ENCODE measurements at regions not wholly inside any gene's neighbourhood (a gene's known extent, or its start where the extent isn't known, plus 50 kb on each side); places are given as distances from the start of the nearest gene placed in this dataset.
A peak's percentile ranks its signal among the peaks of the same experiment; 100 is the strongest.

DNA sequence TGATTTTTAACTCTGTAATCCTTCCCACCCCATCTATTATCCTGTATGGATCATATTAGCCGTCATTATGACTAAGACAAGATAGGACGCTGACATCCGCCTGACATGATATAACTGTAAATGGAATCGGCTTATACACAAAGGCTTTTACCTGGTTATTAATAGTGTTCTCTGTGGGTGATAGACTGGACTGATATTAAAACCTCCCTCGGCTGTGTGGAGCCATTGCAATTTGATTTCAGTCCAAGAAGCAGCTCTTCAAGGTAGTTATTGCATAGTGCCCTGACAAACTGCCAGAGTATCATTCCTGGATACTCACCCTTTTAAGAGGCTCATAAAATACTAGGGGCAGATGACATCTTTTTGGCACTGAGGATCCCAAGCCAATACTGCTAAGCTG is 226.1 kb upstream of the HNRNPA3 start:
- no peak for DNase-seq
- TF ChIP-seq, protein P1, sequence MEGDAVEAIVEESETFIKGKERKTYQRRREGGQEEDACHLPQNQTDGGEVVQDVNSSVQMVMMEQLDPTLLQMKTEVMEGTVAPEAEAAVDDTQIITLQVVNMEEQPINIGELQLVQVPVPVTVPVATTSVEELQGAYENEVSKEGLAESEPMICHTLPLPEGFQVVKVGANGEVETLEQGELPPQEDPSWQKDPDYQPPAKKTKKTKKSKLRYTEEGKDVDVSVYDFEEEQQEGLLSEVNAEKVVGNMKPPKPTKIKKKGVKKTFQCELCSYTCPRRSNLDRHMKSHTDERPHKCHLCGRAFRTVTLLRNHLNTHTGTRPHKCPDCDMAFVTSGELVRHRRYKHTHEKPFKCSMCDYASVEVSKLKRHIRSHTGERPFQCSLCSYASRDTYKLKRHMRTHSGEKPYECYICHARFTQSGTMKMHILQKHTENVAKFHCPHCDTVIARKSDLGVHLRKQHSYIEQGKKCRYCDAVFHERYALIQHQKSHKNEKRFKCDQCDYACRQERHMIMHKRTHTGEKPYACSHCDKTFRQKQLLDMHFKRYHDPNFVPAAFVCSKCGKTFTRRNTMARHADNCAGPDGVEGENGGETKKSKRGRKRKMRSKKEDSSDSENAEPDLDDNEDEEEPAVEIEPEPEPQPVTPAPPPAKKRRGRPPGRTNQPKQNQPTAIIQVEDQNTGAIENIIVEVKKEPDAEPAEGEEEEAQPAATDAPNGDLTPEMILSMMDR (IDR thresholded peaks at IDR 0.05), result no peak
- no peaks in the 10 kb centered on the region for H3K27me3 Mint-ChIP-seq (ENCODE audit: insufficient read depth)
- no peaks in the 10 kb centered on the region for H3K4me1 Mint-ChIP-seq (ENCODE audit: low read depth)
- no peak overlapping the region for H3K4me3 Mint-ChIP-seq
- H3K9me3 Mint-ChIP-seq, result peaks cover 3% of the 10 kb centered on the region; the same call in 1 of the 2 replicates
- H3K27ac Mint-ChIP-seq, result no peak overlapping the region
- H3K36me3 Mint-ChIP-seq (ENCODE audit: low read depth), result no peaks in the 10 kb centered on the region

DNA sequence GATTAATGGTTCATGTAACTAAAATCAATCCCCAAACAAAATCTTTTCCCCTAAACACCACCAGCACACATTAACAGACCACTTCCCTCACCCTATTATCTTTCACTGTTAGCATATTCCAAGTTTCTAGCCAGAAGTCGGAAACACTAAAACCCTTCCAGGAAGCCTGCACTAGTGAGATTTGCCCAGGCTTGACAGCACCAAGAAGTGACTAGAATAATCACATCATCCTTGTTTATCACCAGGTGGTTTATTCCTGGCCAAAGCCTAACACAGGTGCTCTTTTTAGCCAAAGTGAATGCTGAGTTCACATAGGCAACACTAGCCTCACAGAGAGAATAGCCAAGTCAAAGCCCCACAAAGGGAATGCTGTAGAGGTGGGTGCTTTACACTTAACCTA is 221.2 kb upstream of the HNRNPA3 start:
- TF ChIP-seq, protein P1 (IDR thresholded peaks at IDR 0.05), result no peak
- Mint-ChIP-seq H3K36me3 (ENCODE audit: low read depth) (no peaks in the 10 kb centered on the region), H3K27me3 (ENCODE audit: insufficient read depth) (no peaks in the 10 kb centered on the region), H3K4me3 (no peak overlapping the region), H3K9me3 (peaks cover 4% of the 10 kb centered on the region; the same call in 1 of the 2 replicates), H3K4me1 (ENCODE audit: low read depth) (no peaks in the 10 kb centered on the region), H3K27ac (no peak overlapping the region)
- DNase-seq, result no peak

DNA sequence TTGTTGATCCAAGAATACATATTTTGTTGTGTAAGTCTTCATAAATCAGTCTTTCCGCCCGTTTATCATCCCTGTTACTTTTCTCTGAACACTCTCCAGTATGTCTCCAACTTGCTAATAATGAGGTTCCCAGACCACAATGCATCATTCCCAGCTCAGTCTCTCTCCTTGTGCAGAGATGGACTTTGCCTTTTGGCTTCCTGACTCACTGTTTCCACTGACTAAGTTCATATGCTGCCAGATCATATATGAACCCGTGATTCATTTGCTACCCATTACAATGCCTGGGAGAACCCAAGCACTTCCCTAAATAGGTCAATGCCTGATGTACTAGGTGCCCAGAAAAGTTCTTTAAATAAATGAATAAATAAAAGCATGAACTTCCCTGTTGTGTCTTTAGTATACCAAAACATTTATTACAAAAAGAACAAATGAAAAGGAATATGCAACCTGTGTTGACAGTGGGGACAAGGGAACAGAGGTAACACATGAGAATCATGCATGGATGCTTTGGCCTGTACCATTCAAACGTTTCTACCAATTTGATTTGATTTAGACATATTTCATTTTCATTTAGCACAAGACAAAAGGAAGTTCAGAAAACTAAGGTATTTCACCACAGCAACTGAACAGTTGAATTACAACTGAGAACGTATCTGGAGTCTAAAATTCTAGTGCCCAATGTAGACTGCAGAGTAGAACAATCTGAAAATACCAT is 215.4 kb upstream of the HNRNPA3 start:
- no peaks in the 10 kb centered on the region for H3K4me1 Mint-ChIP-seq (ENCODE audit: low read depth)
- no peaks in the 10 kb centered on the region; the same call in none of the 2 replicates for H3K27me3 Mint-ChIP-seq (ENCODE audit: insufficient read depth)
- no peaks in the 10 kb centered on the region for H3K36me3 Mint-ChIP-seq (ENCODE audit: low read depth)
- TF ChIP-seq, protein P1 (IDR thresholded peaks at IDR 0.05), result no peak
- no peak overlapping the region for H3K27ac Mint-ChIP-seq
- no peak overlapping the region for H3K4me3 Mint-ChIP-seq
- H3K9me3 Mint-ChIP-seq, result peaks cover 3% of the 10 kb centered on the region; the same call in 1 of the 2 replicates
- DNase-seq, result peak; percentile 57

DNA sequence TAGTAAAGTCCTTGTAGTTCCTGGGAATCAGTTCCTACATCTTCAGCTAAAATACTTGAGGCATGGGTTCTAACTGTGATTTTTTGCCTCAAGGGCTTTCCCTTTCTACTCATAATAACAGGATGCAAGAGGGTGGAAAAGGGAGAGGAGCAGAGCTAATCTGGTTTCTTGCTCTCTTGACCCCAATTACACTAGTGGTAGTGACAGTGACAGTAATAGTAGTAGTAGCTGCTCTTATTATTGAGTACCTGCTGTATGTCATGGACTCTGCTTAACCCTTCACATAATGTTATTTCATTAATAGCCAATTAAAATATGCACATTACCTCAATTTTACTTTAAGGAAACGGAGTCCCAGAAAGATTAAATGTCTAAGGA is 214.8 kb upstream of the HNRNPA3 start:
- TF ChIP-seq, protein P1 (IDR thresholded peaks at IDR 0.05), result no peak
- H3K9me3 Mint-ChIP-seq, result peaks cover 3% of the 10 kb centered on the region; the same call in 1 of the 2 replicates
- H3K27ac Mint-ChIP-seq, result no peak overlapping the region
- H3K27me3 Mint-ChIP-seq (ENCODE audit: insufficient read depth), result no peaks in the 10 kb centered on the region; the same call in none of the 2 replicates
- DNase-seq, result no peak
- no peaks in the 10 kb centered on the region for H3K36me3 Mint-ChIP-seq (ENCODE audit: low read depth)
- H3K4me3 Mint-ChIP-seq, result no peak overlapping the region
- H3K4me1 Mint-ChIP-seq (ENCODE audit: low read depth), result no peaks in the 10 kb centered on the region

DNA sequence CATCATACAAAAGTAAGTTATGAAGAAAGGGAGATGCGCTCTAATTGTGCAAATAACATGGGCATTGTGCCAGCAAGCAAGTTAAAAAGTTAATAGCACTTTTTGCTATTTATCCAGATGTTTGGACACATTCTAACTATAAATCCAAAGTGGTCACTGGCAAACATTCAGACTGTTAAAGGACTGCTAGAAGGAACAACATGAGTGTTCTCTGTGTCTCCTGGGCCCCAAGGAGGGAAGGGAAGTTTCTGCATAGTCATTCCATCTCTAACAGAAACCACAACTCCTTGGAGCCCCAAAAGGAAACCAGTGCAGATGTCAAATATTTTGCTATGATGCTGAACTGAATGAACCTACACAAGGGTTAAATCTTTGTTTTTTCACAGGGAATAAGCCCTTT is 213.3 kb upstream of the HNRNPA3 start:
- DNase-seq, result no peak
- Mint-ChIP-seq H3K27me3 (ENCODE audit: insufficient read depth) (no peaks in the 10 kb centered on the region; the same call in none of the 2 replicates), H3K36me3 (ENCODE audit: low read depth) (no peaks in the 10 kb centered on the region), H3K27ac (no peak overlapping the region), H3K9me3 (peaks cover 3% of the 10 kb centered on the region; the same call in 1 of the 2 replicates), H3K4me1 (ENCODE audit: low read depth) (no peaks in the 10 kb centered on the region), H3K4me3 (no peak overlapping the region)
- TF ChIP-seq, protein P1 (IDR thresholded peaks at IDR 0.05), result no peak
